Body of pancreas (tissue), 4 donors: ENCODE measurements at regions not wholly inside any gene's neighbourhood (a gene's known extent, or its start where the extent isn't known, plus 50 kb on each side); places are given as distances from the start of the nearest gene placed in this dataset.

Experiments
- ATAC-seq: fragments of 150-250 bp; one replicate; pipeline ENCODE4 v1.9.1; 2016
- DNase-seq, 4 donors: peaks; one replicate each; pipeline ENCODE4 v3.0.0-alpha.2; 2019
- H3K27ac ChIP-seq, 4 donors: fragments of 200-600 bp; sonication (generic); 1 replicate in 3 of 4; 2 replicates in 1 of 4; pipeline versions ENCODE4 v1.5.1 to v1.6.1; 2016 to 2019; ENCODE audit warnings: mild to moderate bottlenecking in 1 of 4, mixed read lengths in 1 of 4, moderate library complexity in 1 of 4
- H3K27me3 ChIP-seq, 2 donors: fragments of 200-600 bp; sonication (generic); one replicate each; pipeline ENCODE4 v1.6.0; 2016; ENCODE audit warnings: mild to moderate bottlenecking in 1 of 2
- H3K36me3 ChIP-seq, 2 donors: fragments of 200-600 bp; sonication (generic); replicated peaks in 1 of 2; 2 replicates each; pipeline ENCODE4 v1.5.1; 2016; ENCODE audit warnings: low read depth in 2 of 2; ENCODE audit not compliant: insufficient read depth in 1 of 2
- H3K4me1 ChIP-seq: fragments of 200-600 bp; sonication (generic); one replicate; pipeline ENCODE4 v1.6.0; 2016
- H3K4me3 ChIP-seq, 2 donors: fragments of 200-600 bp; sonication (generic); 1 replicate in 1 of 2; 2 replicates in 1 of 2; pipeline ENCODE4 v1.5.1; 2016 to 2019
- H3K9me3 ChIP-seq, 3 donors: fragments of 200-600 bp; sonication (generic); 1 replicate in 2 of 3; 2 replicates in 1 of 3; pipeline ENCODE4 v1.5.1; 2016
- POLR2A ChIP-seq, 3 donors: fragments of 450-650 bp; IDR thresholded peaks; one replicate each; pipeline ENCODE4 v1.6.1; 2016; ENCODE audit warnings: antibody characterized with exemption in 3 of 3, mild to moderate bottlenecking in 2 of 3
- WGBS, 2 donors: methylation state at CpG; one replicate each; pipeline ENCODE4 v1.1.5; 2017; 5-methylcytosine and 5-hydroxymethylcytosine counted together
- intact Hi-C: fragments of 100-400 bp; cut with DNase I; formaldehyde crosslinking; loops from one replicate; pipeline ENCODE4 v1.15.1; 2023
- TF ChIP-seq, protein P1 (sequence below), 7 experiments: fragments of 450-650 bp in 4 of 7; fragments of 200-600 bp in 3 of 7; sonication (generic) in 3 of 7; IDR thresholded peaks; one replicate each; pipeline ENCODE4 v1.5.1; 2016 to 2019; ENCODE audit warnings: antibody characterized with exemption in 7 of 7

DNA sequence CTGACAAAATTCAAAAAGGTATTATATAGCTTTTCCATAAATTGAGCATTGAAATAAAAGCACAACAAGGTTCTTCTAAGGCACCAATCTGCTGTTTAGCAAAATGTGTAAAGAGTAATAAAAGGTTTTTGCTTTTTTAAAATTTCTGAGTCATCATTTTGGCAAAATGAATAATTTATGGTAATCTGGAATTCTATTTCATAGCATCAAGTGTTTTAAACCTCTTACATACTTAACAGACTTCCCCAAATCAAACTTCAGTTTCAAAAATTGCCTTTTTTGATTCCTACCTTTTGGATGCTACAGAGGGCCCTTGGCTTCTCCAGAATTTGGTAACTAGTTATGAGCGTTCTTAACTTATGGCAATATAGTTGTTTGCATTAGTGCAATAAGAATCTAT is 154.0 kb upstream of the ELAC2 start:
- WGBS, 2 donors, result 93 to 100% methylated on average over 1 of the region's 1 CpG
- Histone ChIP-seq H3K27me3 (no peaks in the 10 kb centered on the region), H3K4me1 (no peaks in the 10 kb centered on the region), H3K36me3 (no peaks in the 10 kb centered on the region), H3K27ac (no peak overlapping the region), H3K4me3 (no peak overlapping the region), H3K9me3 (peaks cover 0 to 36% (median 0%) of the 10 kb centered on the region in 3 donors)
- TF ChIP-seq, protein P1, sequence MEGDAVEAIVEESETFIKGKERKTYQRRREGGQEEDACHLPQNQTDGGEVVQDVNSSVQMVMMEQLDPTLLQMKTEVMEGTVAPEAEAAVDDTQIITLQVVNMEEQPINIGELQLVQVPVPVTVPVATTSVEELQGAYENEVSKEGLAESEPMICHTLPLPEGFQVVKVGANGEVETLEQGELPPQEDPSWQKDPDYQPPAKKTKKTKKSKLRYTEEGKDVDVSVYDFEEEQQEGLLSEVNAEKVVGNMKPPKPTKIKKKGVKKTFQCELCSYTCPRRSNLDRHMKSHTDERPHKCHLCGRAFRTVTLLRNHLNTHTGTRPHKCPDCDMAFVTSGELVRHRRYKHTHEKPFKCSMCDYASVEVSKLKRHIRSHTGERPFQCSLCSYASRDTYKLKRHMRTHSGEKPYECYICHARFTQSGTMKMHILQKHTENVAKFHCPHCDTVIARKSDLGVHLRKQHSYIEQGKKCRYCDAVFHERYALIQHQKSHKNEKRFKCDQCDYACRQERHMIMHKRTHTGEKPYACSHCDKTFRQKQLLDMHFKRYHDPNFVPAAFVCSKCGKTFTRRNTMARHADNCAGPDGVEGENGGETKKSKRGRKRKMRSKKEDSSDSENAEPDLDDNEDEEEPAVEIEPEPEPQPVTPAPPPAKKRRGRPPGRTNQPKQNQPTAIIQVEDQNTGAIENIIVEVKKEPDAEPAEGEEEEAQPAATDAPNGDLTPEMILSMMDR (IDR thresholded peaks at IDR 0.05), result no peak
- no peak for TF ChIP-seq POLR2A (IDR thresholded peaks at IDR 0.05)
- DNase-seq (no peak), ATAC-seq (no peak)
- intact Hi-C loops, result no loop called here

DNA sequence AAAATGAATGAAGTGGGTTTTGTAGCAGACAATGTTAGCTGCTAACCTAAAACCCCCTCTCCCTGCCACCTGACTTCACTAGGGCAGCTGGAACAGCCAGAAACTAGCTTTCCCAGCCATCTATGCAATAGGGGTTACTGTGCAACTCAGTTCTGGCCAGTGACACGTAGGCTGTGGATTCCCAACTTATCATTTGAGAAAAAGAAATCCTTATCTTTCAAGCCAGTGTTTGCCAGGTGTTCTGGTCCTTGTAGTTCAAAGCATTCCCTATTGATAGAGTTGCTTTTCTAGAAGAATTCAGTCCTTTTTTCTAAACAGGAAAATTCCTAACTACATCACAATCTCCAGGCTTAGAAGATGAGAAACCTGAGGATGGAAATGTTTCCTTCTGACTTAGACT is 144.5 kb upstream of the ELAC2 start:
- DNase-seq (no peak), ATAC-seq (no peak)
- WGBS, 2 donors, result 21 to 38% methylated on average over 1 of the region's 1 CpG
- Histone ChIP-seq H3K4me3 (no peak overlapping the region), H3K9me3 (no peaks in the 10 kb centered on the region), H3K27ac (no peak overlapping the region), H3K36me3 (no peaks in the 10 kb centered on the region), H3K27me3 (no peaks in the 10 kb centered on the region), H3K4me1 (no peaks in the 10 kb centered on the region)
- intact Hi-C loops, result no loop called here
- TF ChIP-seq, protein P1 (IDR thresholded peaks at IDR 0.05), result no peak
- TF ChIP-seq POLR2A (IDR thresholded peaks at IDR 0.05), result no peak

DNA sequence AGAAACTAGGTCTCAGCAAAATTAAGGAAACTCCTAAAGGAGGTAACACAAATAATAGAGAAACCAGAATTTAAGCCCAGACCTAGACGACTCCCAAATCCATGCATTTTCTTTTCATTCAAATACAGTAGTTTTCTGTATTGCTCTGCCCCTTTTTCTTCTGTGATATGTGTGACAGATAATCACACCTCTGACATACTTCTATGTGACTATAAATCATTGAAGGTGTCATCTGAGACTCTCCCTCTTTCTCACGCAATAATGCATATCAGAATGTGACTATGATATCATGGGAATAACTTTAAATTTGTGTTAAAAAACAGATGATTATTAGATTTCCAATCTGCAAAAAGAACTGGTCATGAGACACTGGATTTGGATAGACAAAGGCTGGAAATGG is 143.0 kb upstream of the ELAC2 start:
- H3K9me3 ChIP-seq, result no peaks in the 10 kb centered on the region
- H3K27me3 ChIP-seq, result no peaks in the 10 kb centered on the region
- intact Hi-C loops, result no loop called here
- H3K4me1 ChIP-seq, result no peaks in the 10 kb centered on the region
- DNase-seq (no peak), ATAC-seq (no peak)
- no peaks in the 10 kb centered on the region for H3K36me3 ChIP-seq
- H3K4me3 ChIP-seq, result no peak overlapping the region
- WGBS, 2 donors, result 80 to 81% methylated on average over 2 of the region's 2 CpGs
- H3K27ac ChIP-seq, result no peak overlapping the region
- TF ChIP-seq, protein P1 (IDR thresholded peaks at IDR 0.05), result no peak
- TF ChIP-seq POLR2A (IDR thresholded peaks at IDR 0.05), result no peak

DNA sequence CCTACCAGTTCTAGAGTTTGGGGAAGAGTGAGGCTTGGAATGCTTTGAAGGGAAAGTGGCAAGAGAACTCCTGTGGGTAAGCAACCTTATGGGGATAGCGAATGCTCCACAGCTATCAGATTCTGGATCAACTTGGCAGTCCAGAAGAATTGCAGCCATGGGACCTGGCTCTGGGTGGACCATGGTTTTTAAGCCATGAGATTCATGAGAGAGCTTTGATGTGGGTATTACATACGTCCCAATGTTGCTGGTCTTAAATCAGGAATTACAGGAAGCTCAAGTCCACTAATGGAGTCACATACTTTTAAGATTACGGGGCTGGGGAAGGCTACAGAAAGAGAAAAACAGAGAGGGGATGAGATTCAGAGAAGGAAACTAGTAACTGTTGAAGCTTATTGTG is 142.5 kb upstream of the ELAC2 start:
- Histone ChIP-seq H3K4me3 (no peak overlapping the region), H3K27ac (no peak overlapping the region), H3K4me1 (no peaks in the 10 kb centered on the region), H3K9me3 (no peaks in the 10 kb centered on the region), H3K36me3 (no peaks in the 10 kb centered on the region), H3K27me3 (no peaks in the 10 kb centered on the region)
- DNase-seq, result no peak
- no peak for ATAC-seq
- intact Hi-C loops, result no loop called here
- TF ChIP-seq POLR2A (IDR thresholded peaks at IDR 0.05), result no peak
- TF ChIP-seq, protein P1 (IDR thresholded peaks at IDR 0.05), result no peak
- 72 to 94% methylated on average over 3 of the region's 3 CpGs for WGBS, 2 donors

DNA sequence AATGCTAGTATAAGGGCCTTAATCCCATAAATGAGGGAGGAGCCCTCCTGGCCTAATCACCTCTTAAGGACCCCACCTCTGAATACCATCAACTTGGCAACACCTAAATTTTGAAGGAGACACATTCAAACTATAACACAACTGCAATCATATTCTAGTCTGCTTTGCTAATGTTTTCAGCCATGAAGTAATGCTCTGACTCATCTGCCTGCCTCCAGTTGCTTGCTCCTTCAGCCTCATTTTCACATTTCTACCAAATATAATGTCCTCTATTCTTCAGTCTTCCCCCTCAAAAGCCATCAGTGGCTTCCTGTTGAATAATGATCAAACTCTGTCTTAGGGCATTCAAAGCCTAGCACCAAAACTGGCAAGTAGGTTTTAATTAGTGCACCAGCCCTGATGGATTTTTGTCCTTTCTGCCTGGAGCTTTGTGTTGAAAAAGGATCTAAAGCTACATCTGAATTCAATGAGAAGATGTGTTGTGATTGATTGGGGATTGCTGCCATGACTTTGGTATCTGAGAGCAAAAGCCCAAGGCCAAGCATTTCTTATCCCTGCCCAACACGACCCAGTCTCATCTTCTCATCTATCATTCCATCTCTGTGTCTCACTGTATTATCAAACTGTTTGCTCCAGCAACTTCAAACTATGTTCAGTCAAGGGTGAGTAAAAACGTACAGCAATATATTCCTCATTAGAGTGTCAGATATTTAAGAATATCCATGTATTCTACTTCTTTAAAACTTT is 140.8 kb upstream of the ELAC2 start:
- Histone ChIP-seq H3K4me1 (no peaks in the 10 kb centered on the region), H3K27me3 (no peaks in the 10 kb centered on the region), H3K36me3 (no peaks in the 10 kb centered on the region), H3K4me3 (no peak overlapping the region), H3K27ac (no peak overlapping the region), H3K9me3 (no peaks in the 10 kb centered on the region)
- ATAC-seq (no peak), DNase-seq (no peak)
- 44 to 53% methylated on average over 2 of the region's 2 CpGs for WGBS, 2 donors
- TF ChIP-seq POLR2A (IDR thresholded peaks at IDR 0.05), result no peak
- TF ChIP-seq, protein P1 (IDR thresholded peaks at IDR 0.05), result no peak
- intact Hi-C loops, result no loop called here
